ENCODE measurements at regions not wholly inside any gene's neighbourhood (a gene's known extent, or its start where the extent isn't known, plus 50 kb on each side); places are given as distances from the start of the nearest gene placed in this dataset.

DNA sequence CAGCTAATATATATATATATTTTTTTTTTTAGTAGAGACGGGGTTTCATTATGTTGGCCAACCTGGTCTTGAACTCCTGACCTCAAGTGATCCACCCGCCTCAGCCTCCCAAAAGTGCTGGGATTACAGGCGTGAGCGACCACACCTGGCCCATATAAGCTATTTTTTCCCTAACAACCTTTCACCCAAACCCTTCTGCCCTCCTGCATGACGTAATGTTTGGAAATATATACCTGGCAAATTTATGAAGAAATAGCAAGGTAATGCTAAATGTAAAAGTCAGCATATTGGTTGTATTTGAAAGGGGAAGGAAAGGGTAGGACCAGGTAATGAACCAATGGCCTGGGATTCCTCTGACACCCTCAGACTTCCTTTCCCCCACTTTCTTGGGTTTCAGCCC, 325.5 kb upstream of the ARID1B start:
- WGBS, 5 donors: 93 to 97% (median 94%) methylated on average over 5 of the region's 5 CpGs
- no peak overlapping the region for H3K27ac ChIP-seq
- no peaks in the 10 kb centered on the region for H3K9me3 ChIP-seq
- no peak overlapping the region for H3K4me3 ChIP-seq
- H3K36me3 ChIP-seq: no peaks in the 10 kb centered on the region
- intact Hi-C loops (cut with DNase I; ENCODE audit: low total_unique reads): no loop called here
- no peaks in the 10 kb centered on the region for H3K27me3 ChIP-seq
- H3K4me1 ChIP-seq: peaks cover 0 to 8% (median 3%) of the 10 kb centered on the region in 4 donors
- no peak for DNase-seq
- TF ChIP-seq, protein P1, sequence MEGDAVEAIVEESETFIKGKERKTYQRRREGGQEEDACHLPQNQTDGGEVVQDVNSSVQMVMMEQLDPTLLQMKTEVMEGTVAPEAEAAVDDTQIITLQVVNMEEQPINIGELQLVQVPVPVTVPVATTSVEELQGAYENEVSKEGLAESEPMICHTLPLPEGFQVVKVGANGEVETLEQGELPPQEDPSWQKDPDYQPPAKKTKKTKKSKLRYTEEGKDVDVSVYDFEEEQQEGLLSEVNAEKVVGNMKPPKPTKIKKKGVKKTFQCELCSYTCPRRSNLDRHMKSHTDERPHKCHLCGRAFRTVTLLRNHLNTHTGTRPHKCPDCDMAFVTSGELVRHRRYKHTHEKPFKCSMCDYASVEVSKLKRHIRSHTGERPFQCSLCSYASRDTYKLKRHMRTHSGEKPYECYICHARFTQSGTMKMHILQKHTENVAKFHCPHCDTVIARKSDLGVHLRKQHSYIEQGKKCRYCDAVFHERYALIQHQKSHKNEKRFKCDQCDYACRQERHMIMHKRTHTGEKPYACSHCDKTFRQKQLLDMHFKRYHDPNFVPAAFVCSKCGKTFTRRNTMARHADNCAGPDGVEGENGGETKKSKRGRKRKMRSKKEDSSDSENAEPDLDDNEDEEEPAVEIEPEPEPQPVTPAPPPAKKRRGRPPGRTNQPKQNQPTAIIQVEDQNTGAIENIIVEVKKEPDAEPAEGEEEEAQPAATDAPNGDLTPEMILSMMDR (IDR thresholded peaks at IDR 0.05): no peak
- TF ChIP-seq POLR2AphosphoS5 (IDR thresholded peaks at IDR 0.05) (no peak), EP300 (IDR thresholded peaks at IDR 0.05) (no peak), POLR2A (IDR thresholded peaks at IDR 0.05) (no peak)

DNA sequence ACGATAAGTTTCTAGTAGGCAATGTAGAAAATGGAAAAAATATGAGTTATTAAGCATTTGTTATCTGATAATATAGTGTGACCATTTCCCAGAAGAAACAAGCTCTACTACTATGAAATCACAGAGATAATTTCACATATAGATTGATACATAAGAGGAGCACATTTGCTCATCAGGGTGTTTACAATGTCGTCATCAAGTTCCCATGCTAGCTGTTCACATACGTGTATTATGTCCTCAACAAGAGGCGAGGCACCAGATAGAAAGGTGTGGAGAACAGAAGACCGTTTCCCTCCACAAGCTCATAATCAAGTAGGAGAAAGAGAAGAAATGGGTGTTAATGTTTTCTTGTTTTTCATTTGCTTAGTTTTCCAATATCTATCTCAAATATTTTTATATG, 326.1 kb upstream of the ARID1B start:
- H3K4me1 ChIP-seq: peaks cover 0 to 8% (median 3%) of the 10 kb centered on the region in 4 donors
- no peak overlapping the region for H3K4me3 ChIP-seq
- WGBS, 5 donors: 75 to 91% (median 90%) methylated on average over 5 of the region's 5 CpGs
- intact Hi-C loops (cut with DNase I; ENCODE audit: low total_unique reads): no loop called here
- H3K27ac ChIP-seq: no peak overlapping the region
- no peaks in the 10 kb centered on the region for H3K9me3 ChIP-seq
- H3K27me3 ChIP-seq: no peaks in the 10 kb centered on the region
- TF ChIP-seq POLR2A (IDR thresholded peaks at IDR 0.05) (no peak), POLR2AphosphoS5 (IDR thresholded peaks at IDR 0.05) (no peak), EP300 (IDR thresholded peaks at IDR 0.05) (no peak)
- TF ChIP-seq, protein P1 (IDR thresholded peaks at IDR 0.05): no peak
- no peaks in the 10 kb centered on the region for H3K36me3 ChIP-seq
- DNase-seq: no peak

GRCh38 chr6:156450421-156450820, 326.8 kb upstream of the ARID1B start:
- Histone ChIP-seq H3K27ac (no peak overlapping the region), H3K27me3 (no peaks in the 10 kb centered on the region), H3K4me3 (no peak overlapping the region), H3K9me3 (no peaks in the 10 kb centered on the region), H3K4me1 (peaks cover 0 to 8% (median 3%) of the 10 kb centered on the region in 4 donors), H3K36me3 (no peaks in the 10 kb centered on the region)
- no peak for DNase-seq
- intact Hi-C loops (cut with DNase I; ENCODE audit: low total_unique reads): no loop called here
- TF ChIP-seq POLR2A (IDR thresholded peaks at IDR 0.05) (no peak), EP300 (IDR thresholded peaks at IDR 0.05) (no peak), POLR2AphosphoS5 (IDR thresholded peaks at IDR 0.05) (no peak)
- TF ChIP-seq, protein P1 (IDR thresholded peaks at IDR 0.05): no peak

- peaks cover 0 to 8% (median 3%) of the 10 kb centered on the region in 4 donors for H3K4me1 ChIP-seq
- no peaks in the 10 kb centered on the region for H3K36me3 ChIP-seq
- DNase-seq: no peak
- H3K4me3 ChIP-seq: no peak overlapping the region
- no peaks in the 10 kb centered on the region for H3K9me3 ChIP-seq
- TF ChIP-seq, protein P1 (IDR thresholded peaks at IDR 0.05): no peak
- no peak for TF ChIP-seq POLR2AphosphoS5 (IDR thresholded peaks at IDR 0.05)
- no peak for TF ChIP-seq POLR2A (IDR thresholded peaks at IDR 0.05)
- no peak for TF ChIP-seq EP300 (IDR thresholded peaks at IDR 0.05)
- intact Hi-C loops (cut with DNase I; ENCODE audit: low total_unique reads): no loop called here
- H3K27ac ChIP-seq: no peak overlapping the region
- WGBS, 5 donors: 75 to 89% (median 87%) methylated on average over 3 of the region's 3 CpGs
- no peaks in the 10 kb centered on the region for H3K27me3 ChIP-seq
Measured at GRCh38 chr6:156449569-156449968, 327.6 kb upstream of the ARID1B start.

All from stomach (tissue), 8 donors.